Liver (tissue), 8 donors: ENCODE measurements at regions not wholly inside any gene's neighbourhood (a gene's known extent, or its start where the extent isn't known, plus 50 kb on each side); places are given as distances from the start of the nearest gene placed in this dataset.

Experiments
- DNase-seq: peaks from one replicate; pipeline ENCODE4 v3.0.0-alpha.2; 2017; ENCODE audit warnings: low spot score
- H3K27ac ChIP-seq, 2 donors: one replicate each; pipeline ENCODE4 v1.7.0; 2013; ENCODE audit warnings: inconsistent platforms in 2 of 2, low read length in 2 of 2, control low read depth in 1 of 2, low read depth in 1 of 2, mild to moderate bottlenecking in 1 of 2
- H3K27me3 ChIP-seq, 4 donors: one replicate each; pipeline versions ENCODE4 v1.6.1 to v1.7.0; 2013; ENCODE audit warnings: low read length in 3 of 4, inconsistent platforms in 1 of 4, mild to moderate bottlenecking in 1 of 4, moderate library complexity in 1 of 4; ENCODE audit not compliant: control insufficient read depth in 4 of 4, insufficient read depth in 4 of 4
- H3K36me3 ChIP-seq, 4 donors: one replicate each; pipeline versions ENCODE4 v1.6.1 to v1.7.0; 2013; ENCODE audit warnings: low read length in 3 of 4, mild to moderate bottlenecking in 3 of 4, low read depth in 1 of 4, moderate library complexity in 1 of 4; ENCODE audit not compliant: control insufficient read depth in 4 of 4, insufficient read depth in 3 of 4
- H3K4me1 ChIP-seq, 4 donors: one replicate each; pipeline versions ENCODE4 v1.6.1 to v1.7.0; 2013; ENCODE audit warnings: low read length in 3 of 4, mild to moderate bottlenecking in 3 of 4, moderate library complexity in 1 of 4; ENCODE audit not compliant: control insufficient read depth in 4 of 4, insufficient read depth in 4 of 4
- H3K4me3 ChIP-seq, 3 donors: one replicate each; pipeline versions ENCODE4 v1.6.1 to v1.7.0; 2013; ENCODE audit warnings: low read length in 3 of 3, control low read depth in 1 of 3, low read depth in 1 of 3, mild to moderate bottlenecking in 1 of 3
- H3K9ac ChIP-seq, 2 donors: one replicate each; pipeline ENCODE4 v1.7.0; 2013; ENCODE audit warnings: low read length in 2 of 2, mild to moderate bottlenecking in 2 of 2, moderate library complexity in 2 of 2, control low read depth in 1 of 2, low read depth in 1 of 2
- H3K9me3 ChIP-seq, 4 donors: one replicate each; pipeline versions ENCODE4 v1.6.1 to v1.7.0; 2013; ENCODE audit warnings: low read length in 3 of 4; ENCODE audit not compliant: control insufficient read depth in 4 of 4
- FOXA1 ChIP-seq: IDR thresholded peaks from 2 replicates; pipeline ENCODE4 v1.6.1; 2016; ENCODE audit warnings: antibody characterized with exemption
- FOXA2 ChIP-seq: IDR thresholded peaks from 2 replicates; pipeline ENCODE4 v1.6.1; 2016; ENCODE audit warnings: antibody characterized with exemption
- GABPA ChIP-seq, 2 donors: IDR thresholded peaks in 1 of 2; conservative IDR thresholded peaks in 1 of 2; 2 replicates each; pipeline ENCODE4 v1.6.1; 2016; ENCODE audit warnings: antibody characterized with exemption in 2 of 2, mild to moderate bottlenecking in 1 of 2, moderate library complexity in 1 of 2
- JUND ChIP-seq, 2 donors: IDR thresholded peaks; 2 replicates each; pipeline ENCODE4 v1.6.1; 2016; ENCODE audit warnings: antibody characterized with exemption in 2 of 2
- NR2F2 ChIP-seq: IDR thresholded peaks from 2 replicates; pipeline ENCODE4 v1.6.1; 2016; ENCODE audit warnings: antibody characterized with exemption
- RAD21 ChIP-seq, 2 donors: IDR thresholded peaks; 2 replicates each; pipeline ENCODE4 v1.6.1; 2016; ENCODE audit warnings: antibody characterized with exemption in 2 of 2, mild to moderate bottlenecking in 2 of 2
- RXRA ChIP-seq, 2 donors: IDR thresholded peaks; 2 replicates each; pipeline ENCODE4 v1.6.1; 2017 to 2018; ENCODE audit warnings: antibody characterized with exemption in 2 of 2, mild to moderate bottlenecking in 1 of 2
- SP1 ChIP-seq: IDR thresholded peaks from 2 replicates; pipeline ENCODE4 v1.6.1; 2018; ENCODE audit warnings: antibody characterized with exemption, mild to moderate bottlenecking
- TAF1 ChIP-seq: conservative IDR thresholded peaks from 2 replicates; pipeline ENCODE4 v1.6.1; 2016; ENCODE audit warnings: antibody characterized with exemption, mild to moderate bottlenecking
- WGBS: extraction: QIAGEN DNeasy Blood & Tissue Kit; methylation state at CpG from one replicate; pipeline ENCODE4 v1.1.7; 2013; 5-methylcytosine and 5-hydroxymethylcytosine counted together
- TF ChIP-seq, protein P1 (sequence below): fragments of 150-350 bp; IDR thresholded peaks from 2 replicates; pipeline ENCODE4 v1.5.1; 2017; ENCODE audit warnings: improper control_type of control experiment, low read depth, low read length; ENCODE audit not compliant: missing input control
- TF ChIP-seq, protein P2 (sequence below): IDR thresholded peaks from 2 replicates; pipeline ENCODE4 v1.6.1; 2016; ENCODE audit warnings: antibody characterized with exemption
- TF ChIP-seq, protein P3 (sequence below): IDR thresholded peaks from 2 replicates; pipeline ENCODE4 v1.6.1; 2016; ENCODE audit warnings: antibody characterized with exemption
- TF ChIP-seq, protein P4 (sequence below): IDR thresholded peaks from 2 replicates; pipeline ENCODE4 v1.6.1; 2016; ENCODE audit warnings: antibody characterized with exemption, mild to moderate bottlenecking
- donor health status: healthy.
- donor health status: healthy.
- donor health status: healthy.
- donor health status: healthy.
- donor health status: healthy.

DNA sequence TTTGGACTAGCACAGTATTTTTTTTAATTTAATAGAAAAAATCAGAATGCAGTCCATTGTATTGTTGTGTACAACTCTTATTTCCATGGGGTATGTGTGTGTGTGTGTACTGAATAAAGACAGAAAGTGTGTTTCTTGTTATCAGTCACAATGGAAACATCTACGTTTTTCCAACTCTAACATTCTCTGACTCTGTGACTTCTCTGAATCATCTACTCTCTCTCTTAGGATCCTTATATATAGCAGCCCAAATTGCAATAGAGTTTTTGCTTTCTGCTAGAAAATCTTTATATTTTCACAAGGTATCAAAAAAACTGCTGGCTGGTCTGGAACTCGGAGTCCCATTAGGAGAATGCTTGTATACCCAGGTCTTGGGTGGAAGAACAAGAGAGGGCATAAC, 138.9 kb upstream of the ARID2 start:
- Histone ChIP-seq H3K9me3 (no peaks in the 10 kb centered on the region), H3K27me3 (no peaks in the 10 kb centered on the region), H3K9ac (no peak overlapping the region), H3K27ac (no peak overlapping the region), H3K4me1 (peaks cover 0 to 13% (median 4%) of the 10 kb centered on the region in 4 donors), H3K4me3 (no peak overlapping the region), H3K36me3 (no peaks in the 10 kb centered on the region)
- no peak for DNase-seq
- TF ChIP-seq, protein P1, sequence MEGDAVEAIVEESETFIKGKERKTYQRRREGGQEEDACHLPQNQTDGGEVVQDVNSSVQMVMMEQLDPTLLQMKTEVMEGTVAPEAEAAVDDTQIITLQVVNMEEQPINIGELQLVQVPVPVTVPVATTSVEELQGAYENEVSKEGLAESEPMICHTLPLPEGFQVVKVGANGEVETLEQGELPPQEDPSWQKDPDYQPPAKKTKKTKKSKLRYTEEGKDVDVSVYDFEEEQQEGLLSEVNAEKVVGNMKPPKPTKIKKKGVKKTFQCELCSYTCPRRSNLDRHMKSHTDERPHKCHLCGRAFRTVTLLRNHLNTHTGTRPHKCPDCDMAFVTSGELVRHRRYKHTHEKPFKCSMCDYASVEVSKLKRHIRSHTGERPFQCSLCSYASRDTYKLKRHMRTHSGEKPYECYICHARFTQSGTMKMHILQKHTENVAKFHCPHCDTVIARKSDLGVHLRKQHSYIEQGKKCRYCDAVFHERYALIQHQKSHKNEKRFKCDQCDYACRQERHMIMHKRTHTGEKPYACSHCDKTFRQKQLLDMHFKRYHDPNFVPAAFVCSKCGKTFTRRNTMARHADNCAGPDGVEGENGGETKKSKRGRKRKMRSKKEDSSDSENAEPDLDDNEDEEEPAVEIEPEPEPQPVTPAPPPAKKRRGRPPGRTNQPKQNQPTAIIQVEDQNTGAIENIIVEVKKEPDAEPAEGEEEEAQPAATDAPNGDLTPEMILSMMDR: no peak
- TF ChIP-seq RXRA (IDR thresholded peaks at IDR 0.05) (no peak), FOXA1 (no peak)
- 87% methylated on average over 2 of the region's 2 CpGs for WGBS

DNA sequence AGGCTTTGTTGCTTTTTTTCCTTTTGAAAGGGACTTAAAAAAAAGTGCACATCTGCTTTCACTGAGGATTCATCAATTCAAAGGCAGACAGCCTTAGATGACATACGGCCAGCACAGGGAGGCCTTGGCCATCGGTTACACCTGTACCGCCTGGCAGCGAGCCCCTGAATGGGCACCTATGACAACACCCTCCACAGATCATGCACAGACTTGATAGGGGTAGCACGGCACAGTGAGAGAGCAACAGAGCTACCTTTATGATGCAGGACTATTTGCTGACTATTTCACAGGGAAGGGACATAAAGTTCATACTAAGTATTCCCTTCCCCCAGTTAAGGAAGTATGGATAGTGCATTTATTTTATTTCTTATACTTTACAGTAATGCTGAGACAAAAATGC, 137.9 kb upstream of the ARID2 start:
- H3K36me3 ChIP-seq: no peaks in the 10 kb centered on the region
- TF ChIP-seq SP1 (no peak), FOXA2 (no peak), JUND (IDR thresholded peaks at IDR 0.05) (no peak), GABPA (IDR thresholded peaks at IDR 0.05 in 1 of 2, conservative IDR thresholded peaks at IDR 0.05 in 1 of 2) (no peak), RXRA (IDR thresholded peaks at IDR 0.05) (no peak), NR2F2 (no peak), RAD21 (IDR thresholded peaks at IDR 0.05) (no peak), TAF1 (no peak)
- TF ChIP-seq, protein P1: no peak
- TF ChIP-seq, protein P2, sequence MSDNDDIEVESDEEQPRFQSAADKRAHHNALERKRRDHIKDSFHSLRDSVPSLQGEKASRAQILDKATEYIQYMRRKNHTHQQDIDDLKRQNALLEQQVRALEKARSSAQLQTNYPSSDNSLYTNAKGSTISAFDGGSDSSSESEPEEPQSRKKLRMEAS: no peak
- TF ChIP-seq, protein P3, sequence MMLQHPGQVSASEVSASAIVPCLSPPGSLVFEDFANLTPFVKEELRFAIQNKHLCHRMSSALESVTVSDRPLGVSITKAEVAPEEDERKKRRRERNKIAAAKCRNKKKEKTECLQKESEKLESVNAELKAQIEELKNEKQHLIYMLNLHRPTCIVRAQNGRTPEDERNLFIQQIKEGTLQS: no peak
- TF ChIP-seq, protein P4, sequence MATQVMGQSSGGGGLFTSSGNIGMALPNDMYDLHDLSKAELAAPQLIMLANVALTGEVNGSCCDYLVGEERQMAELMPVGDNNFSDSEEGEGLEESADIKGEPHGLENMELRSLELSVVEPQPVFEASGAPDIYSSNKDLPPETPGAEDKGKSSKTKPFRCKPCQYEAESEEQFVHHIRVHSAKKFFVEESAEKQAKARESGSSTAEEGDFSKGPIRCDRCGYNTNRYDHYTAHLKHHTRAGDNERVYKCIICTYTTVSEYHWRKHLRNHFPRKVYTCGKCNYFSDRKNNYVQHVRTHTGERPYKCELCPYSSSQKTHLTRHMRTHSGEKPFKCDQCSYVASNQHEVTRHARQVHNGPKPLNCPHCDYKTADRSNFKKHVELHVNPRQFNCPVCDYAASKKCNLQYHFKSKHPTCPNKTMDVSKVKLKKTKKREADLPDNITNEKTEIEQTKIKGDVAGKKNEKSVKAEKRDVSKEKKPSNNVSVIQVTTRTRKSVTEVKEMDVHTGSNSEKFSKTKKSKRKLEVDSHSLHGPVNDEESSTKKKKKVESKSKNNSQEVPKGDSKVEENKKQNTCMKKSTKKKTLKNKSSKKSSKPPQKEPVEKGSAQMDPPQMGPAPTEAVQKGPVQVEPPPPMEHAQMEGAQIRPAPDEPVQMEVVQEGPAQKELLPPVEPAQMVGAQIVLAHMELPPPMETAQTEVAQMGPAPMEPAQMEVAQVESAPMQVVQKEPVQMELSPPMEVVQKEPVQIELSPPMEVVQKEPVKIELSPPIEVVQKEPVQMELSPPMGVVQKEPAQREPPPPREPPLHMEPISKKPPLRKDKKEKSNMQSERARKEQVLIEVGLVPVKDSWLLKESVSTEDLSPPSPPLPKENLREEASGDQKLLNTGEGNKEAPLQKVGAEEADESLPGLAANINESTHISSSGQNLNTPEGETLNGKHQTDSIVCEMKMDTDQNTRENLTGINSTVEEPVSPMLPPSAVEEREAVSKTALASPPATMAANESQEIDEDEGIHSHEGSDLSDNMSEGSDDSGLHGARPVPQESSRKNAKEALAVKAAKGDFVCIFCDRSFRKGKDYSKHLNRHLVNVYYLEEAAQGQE: no peak
- H3K4me3 ChIP-seq: no peak overlapping the region
- no peak for DNase-seq
- H3K27ac ChIP-seq: no peak overlapping the region
- H3K9ac ChIP-seq: no peak overlapping the region
- no peaks in the 10 kb centered on the region for H3K27me3 ChIP-seq
- 87% methylated on average over 5 of the region's 5 CpGs for WGBS
- H3K4me1 ChIP-seq: peaks cover 0 to 13% (median 4%) of the 10 kb centered on the region in 4 donors
- no peaks in the 10 kb centered on the region for H3K9me3 ChIP-seq
